IgD-negative memory B cell (primary cell): ENCODE measurements at regions not wholly inside any gene's neighbourhood (a gene's known extent, or its start where the extent isn't known, plus 50 kb on each side); places are given as distances from the start of the nearest gene placed in this dataset.

Experiments used
- H3K27ac Mint-ChIP-seq, 3 donors: one replicate each; pipeline ENCODE4 v1.8.0; 2020 to 2022; ENCODE audit warnings: mild to moderate bottlenecking in 3 of 3, mixed read lengths in 3 of 3, moderate library complexity in 1 of 3
- H3K27me3 Mint-ChIP-seq: one replicate; pipeline ENCODE4 v1.8.0; 2021; ENCODE audit warnings: mixed read lengths
- H3K36me3 Mint-ChIP-seq: one replicate; pipeline ENCODE4 v1.8.0; 2020; ENCODE audit warnings: mild to moderate bottlenecking, mixed read lengths
- H3K4me1 Mint-ChIP-seq, 3 donors: one replicate each; pipeline ENCODE4 v1.8.0; 2020 to 2022; ENCODE audit warnings: mixed read lengths in 3 of 3, mild to moderate bottlenecking in 1 of 3
- H3K4me3 Mint-ChIP-seq, 4 donors: one replicate each; pipeline ENCODE4 v1.8.0; 2020 to 2022; ENCODE audit warnings: mild to moderate bottlenecking in 4 of 4, mixed read lengths in 4 of 4, moderate library complexity in 3 of 4
- H3K9me3 Mint-ChIP-seq, 3 donors: one replicate each; pipeline ENCODE4 v1.8.0; 2020 to 2021; ENCODE audit warnings: mixed read lengths in 3 of 3, mild to moderate bottlenecking in 1 of 3

GRCh38 chrX:125004799-125005198, 314.9 kb upstream of the TEX13C start:
- H3K4me1 Mint-ChIP-seq: no peaks in the 10 kb centered on the region
- no peaks in the 10 kb centered on the region for H3K9me3 Mint-ChIP-seq
- H3K4me3 Mint-ChIP-seq: no peak overlapping the region
- H3K36me3 Mint-ChIP-seq: peaks cover 4% of the 10 kb centered on the region
- H3K27ac Mint-ChIP-seq: no peak overlapping the region
- H3K27me3 Mint-ChIP-seq: no peaks in the 10 kb centered on the region

GRCh38 chrX:125005863-125006262, 313.8 kb upstream of the TEX13C start:
- peaks cover 4% of the 10 kb centered on the region for H3K36me3 Mint-ChIP-seq
- no peaks in the 10 kb centered on the region for H3K27me3 Mint-ChIP-seq
- H3K27ac Mint-ChIP-seq: no peak overlapping the region
- no peak overlapping the region for H3K4me3 Mint-ChIP-seq
- no peaks in the 10 kb centered on the region for H3K4me1 Mint-ChIP-seq
- H3K9me3 Mint-ChIP-seq: no peaks in the 10 kb centered on the region

- Mint-ChIP-seq H3K4me1 (no peaks in the 10 kb centered on the region), H3K9me3 (peaks cover 0 to under 1% (median 0%) of the 10 kb centered on the region in 3 donors), H3K36me3 (peaks cover 4% of the 10 kb centered on the region), H3K27ac (no peak overlapping the region), H3K4me3 (no peak overlapping the region), H3K27me3 (no peaks in the 10 kb centered on the region)
Observed at GRCh38 chrX:125006704-125007103, 313.0 kb upstream of the TEX13C start.

GRCh38 chrX:125012585-125012984, 307.1 kb upstream of the TEX13C start:
- H3K36me3 Mint-ChIP-seq: no peaks in the 10 kb centered on the region
- H3K9me3 Mint-ChIP-seq: peaks cover 4 to 7% (median 4%) of the 10 kb centered on the region in 3 donors
- H3K27me3 Mint-ChIP-seq: no peaks in the 10 kb centered on the region
- no peak overlapping the region for H3K27ac Mint-ChIP-seq
- no peaks in the 10 kb centered on the region for H3K4me1 Mint-ChIP-seq
- no peak overlapping the region for H3K4me3 Mint-ChIP-seq

- no peaks in the 10 kb centered on the region for H3K27me3 Mint-ChIP-seq
- no peak overlapping the region for H3K4me3 Mint-ChIP-seq
- H3K27ac Mint-ChIP-seq: no peak overlapping the region
- no peaks in the 10 kb centered on the region for H3K4me1 Mint-ChIP-seq
- H3K9me3 Mint-ChIP-seq: no peaks in the 10 kb centered on the region
- no peaks in the 10 kb centered on the region for H3K36me3 Mint-ChIP-seq
Observed at GRCh38 chrX:125029131-125029530, 290.5 kb upstream of the TEX13C start.
